Right cardiac atrium (tissue), 5 donors: ENCODE measurements at regions not wholly inside any gene's neighbourhood (a gene's known extent, or its start where the extent isn't known, plus 50 kb on each side); places are given as distances from the start of the nearest gene placed in this dataset.
A peak's percentile ranks its signal among the peaks of the same experiment; 100 is the strongest.

Source experiments
- ATAC-seq, 2 donors: fragments of 200-7000 bp; cut with Tn5 transposase; one replicate each; pipeline versions ENCODE4 v1.8.0 to v1.9.1; 2020; ENCODE audit warnings: moderate library complexity in 2 of 2, mild to moderate bottlenecking in 1 of 2
- DNase-seq, 3 donors: peaks; one replicate each; pipeline ENCODE4 v3.0.0-alpha.2; 2020
- H3K27ac ChIP-seq: one replicate; pipeline ENCODE4 v1.5.1; 2013; ENCODE audit warnings: mild to moderate bottlenecking, low read length, control low read depth, moderate library complexity
- H3K27me3 ChIP-seq: one replicate; pipeline ENCODE4 v1.6.1; 2013; ENCODE audit not compliant: control insufficient read depth, insufficient read depth
- H3K4me1 ChIP-seq: one replicate; pipeline ENCODE4 v1.6.1; 2013; ENCODE audit warnings: low read length; ENCODE audit not compliant: control insufficient read depth, insufficient read depth
- H3K4me3 ChIP-seq: one replicate; pipeline ENCODE4 v1.5.1; 2013; ENCODE audit warnings: low read length, control low read depth
- H3K9me3 ChIP-seq: one replicate; pipeline ENCODE4 v1.6.1; 2013; ENCODE audit warnings: low read length; ENCODE audit not compliant: control insufficient read depth
- WGBS: extraction: QIAGEN DNeasy Blood & Tissue Kit; methylation state at CpG from one replicate; pipeline ENCODE4 v1.1.7; 2013; 5-methylcytosine and 5-hydroxymethylcytosine counted together
- intact Hi-C, 4 donors: fragments of 100-400 bp; cut with DNase I; formaldehyde crosslinking; loops; one replicate each; pipeline versions ENCODE4 v1.11.0 to v1.14.0; 2022 to 2023
- donor health status: healthy with polysubstance abuse.
- donor health status: DM: no; HTN: yes; CAD: no.
- donor health status: DM: no; HTN: no; CAD: no.
- donor health status: DM: no; HTN: yes; CAD: no; lungs with severe emphysema.
- donor health status: DM: yes; HTN: yes; CAD: no.

DNA sequence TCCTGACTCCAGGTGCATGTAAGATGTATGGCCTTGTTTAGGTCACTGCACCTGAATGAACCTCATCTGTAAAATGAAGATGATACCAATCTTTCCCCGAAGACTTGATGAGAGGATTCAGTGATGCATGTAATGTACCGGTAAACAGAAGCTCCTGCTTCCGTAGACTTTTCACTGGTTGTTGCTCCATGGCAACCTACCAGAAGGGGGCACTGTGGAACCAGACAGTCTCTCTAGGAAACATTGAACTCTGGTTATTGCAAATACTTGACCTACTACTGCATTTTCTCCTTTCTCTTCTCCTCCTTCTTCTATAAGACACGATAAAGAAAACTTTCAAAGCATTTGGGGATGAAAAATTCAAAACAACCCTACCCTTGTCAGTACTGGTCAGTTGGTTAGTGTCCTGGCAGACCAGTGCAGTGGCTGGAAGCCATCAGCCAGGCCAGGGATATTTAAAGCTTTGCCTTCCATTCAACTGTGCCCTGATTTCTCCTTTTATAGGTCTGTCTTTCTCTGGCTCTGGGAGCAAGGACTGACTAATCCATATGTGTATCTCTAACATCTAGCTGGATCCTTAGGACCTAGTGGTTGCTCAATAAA lies 667.4 kb upstream of the SALL1 start:
- DNase-seq = peak in 2 of 3 donors; percentile 18 to 72
- H3K4me3 ChIP-seq = no peak overlapping the region
- H3K27ac ChIP-seq = no peak overlapping the region
- intact Hi-C loops = loop anchor here in 3 of 4 donors (5.0 to 10.0 kb wide), 2 partner anchors 164 to 166 kb away; no protein-coding TSS in a partner anchor
- ATAC-seq = no peak
- WGBS = 44% methylated on average over 4 of the region's 4 CpGs
- no peaks in the 10 kb centered on the region for H3K27me3 ChIP-seq
- H3K9me3 ChIP-seq = no peaks in the 10 kb centered on the region
- no peaks in the 10 kb centered on the region for H3K4me1 ChIP-seq

DNA sequence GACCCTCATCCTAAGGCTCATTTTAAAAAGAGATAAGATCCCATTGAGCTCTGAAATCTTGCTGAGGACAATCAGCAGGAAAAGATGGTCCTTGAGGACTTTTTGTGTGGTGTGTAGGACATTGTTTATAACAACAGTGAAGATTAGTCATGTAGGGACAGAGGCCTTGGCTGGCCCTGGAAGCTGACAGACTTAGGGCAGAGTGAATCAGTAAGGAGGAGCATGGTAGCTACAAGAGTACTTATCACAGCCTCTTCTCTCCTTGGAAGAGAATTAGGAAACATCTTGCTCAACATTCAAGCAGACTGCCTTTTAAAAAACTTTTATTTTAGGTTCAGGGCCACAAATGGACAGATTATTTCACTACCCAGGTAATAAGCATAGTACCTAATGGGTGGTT lies 665.9 kb upstream of the SALL1 start:
- intact Hi-C loops = loop anchor here in 3 of 4 donors (5.0 to 10.0 kb wide), 2 partner anchors 165 to 168 kb away; no protein-coding TSS in a partner anchor
- no peaks in the 10 kb centered on the region for H3K27me3 ChIP-seq
- no peak for ATAC-seq
- no peak overlapping the region for H3K27ac ChIP-seq
- no peak overlapping the region for H3K4me3 ChIP-seq
- H3K4me1 ChIP-seq = no peaks in the 10 kb centered on the region
- no peak for DNase-seq
- no peaks in the 10 kb centered on the region for H3K9me3 ChIP-seq

- Histone ChIP-seq H3K9me3 (no peaks in the 10 kb centered on the region), H3K4me3 (no peak overlapping the region), H3K27ac (no peak overlapping the region), H3K4me1 (no peaks in the 10 kb centered on the region), H3K27me3 (no peaks in the 10 kb centered on the region)
- intact Hi-C loops = loop anchor here in 3 of 4 donors (5.0 to 10.0 kb wide), 2 partner anchors 167 to 169 kb away; no protein-coding TSS in a partner anchor
- no peak for DNase-seq
- ATAC-seq = no peak
- 76% methylated on average over 3 of the region's 3 CpGs for WGBS
These were observed 664.5 kb upstream of the SALL1 start for GRCh38 chr16:51815523-51815922.

- no peak overlapping the region for H3K4me3 ChIP-seq
- DNase-seq (no peak), ATAC-seq (peak in 1 of 2 donors; percentile 57)
- no peaks in the 10 kb centered on the region for H3K4me1 ChIP-seq
- no peaks in the 10 kb centered on the region for H3K9me3 ChIP-seq
- no peak overlapping the region for H3K27ac ChIP-seq
- 34% methylated on average over 3 of the region's 3 CpGs for WGBS
- H3K27me3 ChIP-seq = no peaks in the 10 kb centered on the region
- intact Hi-C loops = loop anchor here in 3 of 4 donors (5.0 to 10.0 kb wide), 2 partner anchors 168 to 170 kb away; no protein-coding TSS in a partner anchor
These were observed 663.5 kb upstream of the SALL1 start for GRCh38 chr16:51814617-51815016.

GRCh38 chr16:51813609-51814008 lies 662.5 kb upstream of the SALL1 start:
- intact Hi-C loops = loop anchor here in 2 of 4 donors (10.0 kb wide), 1 partner anchor 171 kb away; no protein-coding TSS in a partner anchor
- Histone ChIP-seq H3K27me3 (no peaks in the 10 kb centered on the region), H3K27ac (no peak overlapping the region), H3K4me1 (no peaks in the 10 kb centered on the region), H3K9me3 (no peaks in the 10 kb centered on the region), H3K4me3 (no peak overlapping the region)
- WGBS = 84% methylated on average over 4 of the region's 4 CpGs
- ATAC-seq = no peak
- DNase-seq = no peak

- H3K9me3 ChIP-seq = no peaks in the 10 kb centered on the region
- intact Hi-C loops = loop anchor here in 2 of 4 donors (10.0 kb wide), 1 partner anchor 172 kb away; no protein-coding TSS in a partner anchor
- no peak for DNase-seq
- H3K4me3 ChIP-seq = no peak overlapping the region
- no peaks in the 10 kb centered on the region for H3K27me3 ChIP-seq
- ATAC-seq = peak; percentile 62 to 63
- no peak overlapping the region for H3K27ac ChIP-seq
- 41% methylated on average over 2 of the region's 2 CpGs for WGBS
- H3K4me1 ChIP-seq = no peaks in the 10 kb centered on the region
These were observed 661.9 kb upstream of the SALL1 start for GRCh38 chr16:51812945-51813344.

DNA sequence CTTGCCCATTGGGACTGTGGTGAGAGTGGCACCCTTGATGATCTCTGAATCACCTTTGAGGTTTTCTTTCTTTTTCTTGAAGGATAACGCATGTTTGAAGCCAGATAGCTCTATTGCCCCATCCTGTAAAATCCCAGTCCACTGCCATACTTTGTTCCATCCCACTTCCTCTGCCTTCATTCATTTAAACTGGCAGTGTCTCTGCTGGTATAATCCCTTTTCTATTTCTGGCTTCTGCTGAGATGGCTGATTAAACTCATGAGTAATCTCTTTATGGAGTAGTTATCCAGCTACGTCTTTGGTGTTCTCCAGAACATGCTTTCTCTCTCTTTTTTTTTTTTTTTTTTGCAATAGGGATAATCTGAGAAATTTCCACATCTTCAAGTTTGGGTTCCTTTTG lies 656.5 kb upstream of the SALL1 start:
- no peak for DNase-seq
- no peaks in the 10 kb centered on the region for H3K27me3 ChIP-seq
- intact Hi-C loops = no loop called here
- no peaks in the 10 kb centered on the region for H3K4me1 ChIP-seq
- no peaks in the 10 kb centered on the region for H3K9me3 ChIP-seq
- no peak for ATAC-seq
- WGBS = 49% methylated on average over 2 of the region's 2 CpGs
- no peak overlapping the region for H3K27ac ChIP-seq
- H3K4me3 ChIP-seq = no peak overlapping the region

DNA sequence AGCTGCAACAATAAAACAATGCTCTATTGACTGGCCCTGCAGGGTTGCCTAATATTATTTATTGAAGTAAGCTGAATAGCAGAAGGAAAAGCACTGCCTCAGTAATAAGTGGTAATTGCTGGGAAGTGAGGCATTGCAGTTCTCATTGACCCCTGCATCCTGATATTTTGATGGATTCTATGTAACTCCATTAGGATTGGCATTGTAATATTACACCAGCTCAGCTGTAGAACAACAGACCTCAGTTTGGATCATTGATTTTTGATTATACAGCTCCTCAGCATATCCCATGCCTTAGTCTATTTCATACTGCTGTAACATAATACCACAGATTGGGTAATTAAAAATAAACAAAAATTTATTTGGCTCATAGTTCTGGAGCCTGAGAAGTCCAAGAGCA lies 650.6 kb upstream of the SALL1 start:
- Histone ChIP-seq H3K9me3 (no peaks in the 10 kb centered on the region), H3K4me1 (no peaks in the 10 kb centered on the region), H3K4me3 (no peak overlapping the region), H3K27me3 (no peaks in the 10 kb centered on the region), H3K27ac (no peak overlapping the region)
- no peak for DNase-seq
- intact Hi-C loops = no loop called here
- ATAC-seq = no peak

DNA sequence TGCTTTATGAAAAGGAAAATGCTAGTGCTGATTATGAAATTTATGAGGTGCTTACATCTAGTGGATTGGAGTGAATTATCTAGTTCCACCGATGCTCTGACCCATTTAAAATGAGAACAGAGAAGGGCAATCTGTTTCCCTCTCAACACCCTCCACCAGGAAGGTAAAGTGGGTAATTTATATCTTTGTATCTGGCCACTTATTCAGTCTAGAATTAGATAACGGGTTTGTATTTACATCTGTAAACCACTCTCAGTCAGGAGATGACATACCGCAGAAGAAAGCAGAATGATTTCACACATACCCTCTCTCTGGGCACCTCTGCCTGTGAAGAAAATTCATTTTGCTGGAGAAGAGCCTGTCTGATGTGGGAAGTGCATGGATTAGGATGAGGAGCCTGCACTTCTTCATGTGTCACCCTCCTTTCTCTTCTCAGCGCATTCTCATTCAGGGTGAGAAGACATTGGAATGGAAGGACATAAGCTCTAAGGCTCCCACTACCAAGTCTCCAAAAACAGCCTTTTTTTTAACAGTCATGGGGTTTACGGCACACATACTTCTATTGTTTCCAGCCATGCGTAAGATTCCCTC lies 646.7 kb upstream of the SALL1 start:
- H3K27ac ChIP-seq = no peak overlapping the region
- intact Hi-C loops = no loop called here
- no peaks in the 10 kb centered on the region for H3K4me1 ChIP-seq
- no peak for DNase-seq
- no peak for ATAC-seq
- no peaks in the 10 kb centered on the region for H3K9me3 ChIP-seq
- H3K27me3 ChIP-seq = peaks cover 2% of the 10 kb centered on the region
- no peak overlapping the region for H3K4me3 ChIP-seq
- 56% methylated on average over 6 of the region's 6 CpGs for WGBS

DNA sequence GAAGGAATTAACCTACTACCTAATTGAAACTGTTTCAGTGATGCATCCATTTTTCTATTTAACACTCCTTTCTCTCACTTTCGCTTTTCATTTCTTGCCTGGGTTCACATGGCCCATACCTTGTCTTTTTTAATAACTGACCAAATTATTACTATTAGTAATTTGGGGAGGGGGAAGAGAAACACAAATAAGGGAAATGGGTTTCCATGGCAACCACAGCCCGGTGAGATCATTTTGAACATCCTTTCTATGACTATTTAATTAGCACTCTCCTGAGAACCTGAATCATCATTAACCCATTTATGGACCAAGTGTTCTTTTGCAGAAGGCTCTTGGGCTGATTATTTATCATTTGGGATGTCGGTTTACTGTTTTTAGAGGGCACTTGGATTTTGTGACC lies 628.2 kb upstream of the SALL1 start:
- Histone ChIP-seq H3K9me3 (no peaks in the 10 kb centered on the region), H3K27me3 (no peaks in the 10 kb centered on the region), H3K4me3 (no peak overlapping the region), H3K4me1 (no peaks in the 10 kb centered on the region), H3K27ac (no peak overlapping the region)
- DNase-seq (no peak), ATAC-seq (no peak)
- intact Hi-C loops = no loop called here
- 71% methylated on average over 3 of the region's 3 CpGs for WGBS

GRCh38 chr16:51773071-51773890 lies 622.2 kb upstream of the SALL1 start:
- H3K27me3 ChIP-seq = no peaks in the 10 kb centered on the region
- no peak overlapping the region for H3K27ac ChIP-seq
- WGBS = 78% methylated on average over 22 of the region's 22 CpGs
- intact Hi-C loops = no loop called here
- ATAC-seq (no peak), DNase-seq (no peak)
- H3K4me1 ChIP-seq = no peaks in the 10 kb centered on the region
- no peaks in the 10 kb centered on the region for H3K9me3 ChIP-seq
- H3K4me3 ChIP-seq = no peak overlapping the region
